RKO (cell line): ENCODE measurements at regions not wholly inside any gene's neighbourhood (a gene's known extent, or its start where the extent isn't known, plus 50 kb on each side); places are given as distances from the start of the nearest gene placed in this dataset.

Experiments
- DNase-seq: peaks from one replicate; pipeline ENCODE4 v3.0.0-alpha.2; 2016; ENCODE audit warnings: low spot score

- DNase-seq: no peak
Measured at GRCh38 chr16:80489173-80489572, 51.6 kb upstream of the DYNLRB2 start.

GRCh38 chr16:80488167-80488566 is 52.6 kb upstream of the DYNLRB2 start:
- no peak for DNase-seq

GRCh38 chr16:80480664-80481063 is 60.1 kb upstream of the DYNLRB2 start:
- no peak for DNase-seq

- no peak for DNase-seq
Measured at GRCh38 chr16:80477838-80478237, 63.0 kb upstream of the DYNLRB2 start.

- no peak for DNase-seq
Measured at GRCh38 chr16:80468029-80468428, 72.8 kb upstream of the DYNLRB2 start.

GRCh38 chr16:80466024-80466987 is 74.5 kb upstream of the DYNLRB2 start:
- peak; percentile 57 for DNase-seq

- DNase-seq: no peak
Measured at GRCh38 chr16:80463751-80464495, 76.9 kb upstream of the DYNLRB2 start.

- DNase-seq: no peak
Measured at GRCh38 chr16:80463326-80463725, 77.5 kb upstream of the DYNLRB2 start.

GRCh38 chr16:80462917-80463316 is 77.9 kb upstream of the DYNLRB2 start:
- DNase-seq: no peak

- DNase-seq: no peak
Measured at GRCh38 chr16:80460988-80461387, 79.8 kb upstream of the DYNLRB2 start.

- DNase-seq: no peak
Measured at GRCh38 chr16:80459966-80460365, 80.8 kb upstream of the DYNLRB2 start.

- no peak for DNase-seq
Measured at GRCh38 chr16:80459331-80459777, 81.4 kb upstream of the DYNLRB2 start.

- DNase-seq: no peak
Measured at GRCh38 chr16:80457871-80458270, 82.9 kb upstream of the DYNLRB2 start.

- DNase-seq: no peak
Measured at GRCh38 chr16:80454802-80455201, 86.0 kb upstream of the DYNLRB2 start.

- no peak for DNase-seq
Measured at GRCh38 chr16:80449392-80449791, 91.4 kb upstream of the DYNLRB2 start.

GRCh38 chr16:80447241-80447640 is 93.6 kb upstream of the DYNLRB2 start:
- DNase-seq: no peak

- DNase-seq: no peak
Measured at GRCh38 chr16:80442779-80443178, 98.0 kb upstream of the DYNLRB2 start.

GRCh38 chr16:80441935-80442334 is 98.9 kb upstream of the DYNLRB2 start:
- no peak for DNase-seq

- no peak for DNase-seq
Measured at GRCh38 chr16:80440667-80441066, 100.1 kb upstream of the DYNLRB2 start.

- DNase-seq: no peak
Measured at GRCh38 chr16:80437707-80438106, 103.1 kb upstream of the DYNLRB2 start.

- DNase-seq: no peak
Measured at GRCh38 chr16:80436510-80436909, 104.3 kb upstream of the DYNLRB2 start.

- DNase-seq: no peak
Measured at GRCh38 chr16:80433623-80434022, 107.2 kb upstream of the DYNLRB2 start.

- DNase-seq: no peak
Measured at GRCh38 chr16:80427795-80428194, 113.0 kb upstream of the DYNLRB2 start.
